HCT116 (cell line): ENCODE measurements at regions not wholly inside any gene's neighbourhood (a gene's known extent, or its start where the extent isn't known, plus 50 kb on each side); places are given as distances from the start of the nearest gene placed in this dataset.

Source experiments
- ATAC-seq: fragments of 200-7000 bp; cut with Tn5 transposase; 2 replicates; pipeline ENCODE4 v1.9.1; 2020; ENCODE audit warnings: mild to moderate bottlenecking, moderate library complexity
- BruUV-seq: library from RNA; stranded (reverse); fragments of 400-500 nt; replicated peaks from 2 replicates; lab custom pipeline; 2021; lab: Mats Ljungman, UMichigan
- CTCF ChIA-PET: fragments of 300-600 bp; sonication (Branson Sonifier 250); formaldehyde crosslinking; loops from one replicate; lab custom pipeline; 2021; ENCODE audit warnings: antibody characterized with exemption; lab: Charles Lee
- POLR2A ChIA-PET: fragments of 300-600, 350-600 bp; sonication (Branson Sonifier 250); formaldehyde crosslinking; loops from one replicate; lab custom pipeline; 2021; ENCODE audit warnings: antibody characterized with exemption; lab: Charles Lee
- RAD21 ChIA-PET, 2 experiments: fragments of 300-600 bp; sonication (Branson Sonifier 250); formaldehyde crosslinking; loops; one replicate each; lab custom pipeline; 2023; ENCODE audit warnings: low total read pairs in 2 of 2; ENCODE audit not compliant: uncharacterized antibody in 2 of 2, unreplicated experiment in 2 of 2, low non-redundant PET in 1 of 2; lab: Charles Lee
- DNase-seq: peaks from one replicate; pipeline ENCODE4 v3.0.0-alpha.2; 2010; ENCODE audit warnings: low read depth, low spot score
- H2AFZ ChIP-seq: fragments of 200-600 bp; shearing (Covaris generic), sonication (generic); 2 replicates; pipeline ENCODE4 v1.6.1; 2017; ENCODE audit warnings: low read depth, mixed run types, mixed read lengths, antibody characterized with exemption, low read length; ENCODE audit not compliant: poor library complexity, severe bottlenecking
- H3K27ac ChIP-seq: 2 replicates; pipeline ENCODE4 v1.5.1; 2012; ENCODE audit warnings: low read depth, low read length
- H3K27me3 ChIP-seq: fragments of 200-600 bp; sonication (generic); 2 replicates; pipeline ENCODE4 v1.6.1; 2016; ENCODE audit warnings: mixed run types, low read length, mixed read lengths; ENCODE audit not compliant: insufficient read depth
- H3K36me3 ChIP-seq, 2 experiments: fragments of 200-500 bp in 1 of 2; fragments of 200-600 bp in 1 of 2; sonication (Bioruptor generic) in 1 of 2; sonication (generic) in 1 of 2; 2 replicates each; pipeline versions ENCODE4 v1.5.1 to v1.6.1; 2014 to 2016; ENCODE audit warnings: low read length in 2 of 2, inconsistent platforms in 1 of 2, mixed read lengths in 1 of 2, mixed run types in 1 of 2; ENCODE audit not compliant: insufficient read depth in 2 of 2, control insufficient read depth in 1 of 2
- H3K4me1 ChIP-seq, 2 experiments: fragments of 200-600 bp in 1 of 2; sonication (generic) in 1 of 2; 2 replicates each; pipeline versions ENCODE4 v1.5.1 to v1.6.1; 2012 to 2017; ENCODE audit warnings: low read length in 2 of 2, inconsistent platforms in 1 of 2, mild to moderate bottlenecking in 1 of 2, mixed read lengths in 1 of 2, mixed run types in 1 of 2, moderate library complexity in 1 of 2; ENCODE audit not compliant: insufficient read depth in 2 of 2, control insufficient read depth in 1 of 2
- H3K4me2 ChIP-seq: fragments of 200-600 bp; sonication (generic); 2 replicates; pipeline ENCODE4 v1.6.1; 2017; ENCODE audit warnings: mixed run types, low read length, mixed read lengths
- H3K4me3 ChIP-seq, 2 experiments: fragments of 200-600 bp in 1 of 2; sonication (generic) in 1 of 2; replicated peaks in 1 of 2; 2 replicates each; pipeline ENCODE4 v1.5.1; 2011 to 2016; ENCODE audit warnings: low read length in 2 of 2, control low read depth in 1 of 2, low read depth in 1 of 2, mild to moderate bottlenecking in 1 of 2, mixed read lengths in 1 of 2, mixed run types in 1 of 2
- H3K79me2 ChIP-seq: fragments of 200-600 bp; sonication (generic); 2 replicates; pipeline ENCODE4 v1.6.1; 2017; ENCODE audit warnings: mild to moderate bottlenecking, mixed run types, low read length, moderate library complexity, mixed read lengths; ENCODE audit not compliant: insufficient read depth
- H3K9ac ChIP-seq: fragments of 200-600 bp; sonication (generic); 2 replicates; pipeline ENCODE4 v1.6.1; 2016; ENCODE audit warnings: low read length, mixed read lengths
- H3K9me2 ChIP-seq: fragments of 200-600 bp; sonication (generic), shearing (Covaris generic); 2 replicates; pipeline ENCODE4 v1.6.1; 2017; ENCODE audit warnings: mixed run types, mild to moderate bottlenecking, moderate library complexity; ENCODE audit not compliant: insufficient read depth
- H3K9me3 ChIP-seq, 2 experiments: fragments of 200-500 bp in 1 of 2; fragments of 200-600 bp in 1 of 2; sonication (Bioruptor generic) in 1 of 2; sonication (generic) in 1 of 2; 2 replicates each; pipeline ENCODE4 v1.6.1; 2014 to 2017; ENCODE audit warnings: low read length in 2 of 2, mixed read lengths in 2 of 2, inconsistent platforms in 1 of 2, low read depth in 1 of 2, mild to moderate bottlenecking in 1 of 2, mixed run types in 1 of 2, moderate library complexity in 1 of 2; ENCODE audit not compliant: control insufficient read depth in 1 of 2, insufficient read depth in 1 of 2
- H4K20me1 ChIP-seq: fragments of 200-600 bp; sonication (generic), shearing (Covaris generic); 2 replicates; pipeline ENCODE4 v1.6.1; 2017; ENCODE audit warnings: mixed run types, mild to moderate bottlenecking, moderate library complexity; ENCODE audit not compliant: insufficient read depth
- CBX3 ChIP-seq: IDR thresholded peaks from 2 replicates; pipeline ENCODE4 v1.6.1; 2012; ENCODE audit warnings: low read depth
- CEBPB ChIP-seq: IDR thresholded peaks from 2 replicates; pipeline ENCODE4 v1.6.1; 2012; ENCODE audit warnings: low read depth
- ELF1 ChIP-seq: IDR thresholded peaks from 2 replicates; pipeline ENCODE4 v1.6.1; 2012; ENCODE audit warnings: low read depth, borderline replicate concordance
- EZH2 ChIP-seq: fragments of 200-600 bp; sonication (generic); IDR thresholded peaks from 2 replicates; pipeline ENCODE4 v1.6.1; 2017; ENCODE audit warnings: antibody characterized with exemption, mixed run types
- FOSL1 ChIP-seq: IDR thresholded peaks from 2 replicates; pipeline ENCODE4 v1.6.1; 2012; ENCODE audit warnings: low read depth
- JUND ChIP-seq: IDR thresholded peaks from 2 replicates; pipeline ENCODE4 v1.6.1; 2012
- POLR2A ChIP-seq: IDR thresholded peaks from 2 replicates; pipeline ENCODE4 v1.7.0; 2011; ENCODE audit warnings: borderline replicate concordance; ENCODE audit not compliant: insufficient read depth, insufficient read length; ENCODE audit errors: extremely low read depth
- RAD21 ChIP-seq: IDR thresholded peaks from 2 replicates; pipeline ENCODE4 v1.6.1; 2012; ENCODE audit warnings: low read depth, mild to moderate bottlenecking
- SIN3A ChIP-seq: IDR thresholded peaks from 2 replicates; pipeline ENCODE4 v1.6.1; 2012; ENCODE audit warnings: low read depth
- SRF ChIP-seq: IDR thresholded peaks from 2 replicates; pipeline ENCODE4 v1.6.1; 2012; ENCODE audit warnings: low read depth
- TCF7L2 ChIP-seq: IDR thresholded peaks from 2 replicates; pipeline ENCODE4 v1.7.0; 2011; ENCODE audit warnings: borderline replicate concordance, inconsistent platforms; ENCODE audit not compliant: insufficient read depth, insufficient read length; ENCODE audit errors: extremely low read depth
- YY1 ChIP-seq: IDR thresholded peaks from 2 replicates; pipeline ENCODE4 v1.6.1; 2011; ENCODE audit warnings: low read length, low read depth, moderate library complexity, mild to moderate bottlenecking; ENCODE audit not compliant: insufficient replicate concordance; ENCODE audit errors: extremely low read depth
- ZFX ChIP-seq: fragments of 450-650 bp; IDR thresholded peaks from 2 replicates; pipeline ENCODE4 v1.6.1; 2017
- ZNF274 ChIP-seq: fragments of 200-500 bp; sonication (Bioruptor generic); IDR thresholded peaks from 2 replicates; pipeline ENCODE4 v1.6.1; 2014; ENCODE audit warnings: mild to moderate bottlenecking, low read depth, low read length, inconsistent platforms
- intact Hi-C: fragments of 100-400 bp; cut with micrococcal nuclease; formaldehyde crosslinking; loops from 2 replicates; pipeline ENCODE4 v1.10.0; 2022
- TF ChIP-seq, protein P1 (sequence below): IDR thresholded peaks from 2 replicates; pipeline ENCODE4 v1.6.1; 2011; ENCODE audit warnings: mild to moderate bottlenecking, low read length, moderate library complexity; ENCODE audit not compliant: insufficient replicate concordance; ENCODE audit errors: extremely low read depth
- TF ChIP-seq, protein P2 (sequence below), 3 experiments: fragments of 200-600 bp in 1 of 3; sonication (generic) in 1 of 3; IDR thresholded peaks in 2 of 3; conservative IDR thresholded peaks in 1 of 3; 2 replicates each; pipeline ENCODE4 v1.5.1; 2012 to 2017; ENCODE audit warnings: low read depth in 2 of 3, low read length in 2 of 3, antibody characterized with exemption in 1 of 3, borderline replicate concordance in 1 of 3, control low read depth in 1 of 3, mild to moderate bottlenecking in 1 of 3, mixed read lengths in 1 of 3, mixed run types in 1 of 3, moderate library complexity in 1 of 3; ENCODE audit not compliant: insufficient read depth in 1 of 3
- TF ChIP-seq, protein P3 (sequence below): IDR thresholded peaks from 2 replicates; pipeline ENCODE4 v1.6.1; 2012; ENCODE audit warnings: low read depth

DNA sequence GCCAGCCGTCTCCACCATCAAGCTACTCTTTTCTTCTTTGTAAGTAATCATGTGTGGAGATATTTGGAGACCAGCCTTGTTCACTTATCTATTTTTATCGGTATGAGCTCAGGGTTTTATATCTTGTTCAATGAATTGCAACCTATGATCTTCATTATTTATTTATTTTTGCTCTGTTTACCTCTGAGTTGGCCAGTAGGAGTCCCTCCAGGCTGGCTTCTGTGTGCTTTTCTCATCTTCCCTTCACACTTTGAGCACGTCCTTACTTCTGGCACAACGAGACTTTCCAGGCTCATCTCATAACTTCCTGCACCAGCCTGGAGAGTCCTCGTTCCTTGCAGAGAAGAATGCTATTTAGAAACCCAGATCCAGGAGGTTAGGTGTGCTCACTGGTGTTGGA is 375.8 kb upstream of the PODXL start:
- ChIA-PET RAD21 (no interaction called here), POLR2A (no interaction called here)
- Histone ChIP-seq H3K9me2 (no peaks in the 10 kb centered on the region), H3K27ac (no peak overlapping the region), H3K4me1 (no peaks in the 10 kb centered on the region), H3K79me2 (no peaks in the 10 kb centered on the region)
- no TSS peak for BruUV-seq
- no peak for TF ChIP-seq ZFX
- no peak for TF ChIP-seq POLR2A
- no peak for TF ChIP-seq FOSL1
- no peak for TF ChIP-seq YY1
- no peak for TF ChIP-seq ELF1
- TF ChIP-seq, protein P1, sequence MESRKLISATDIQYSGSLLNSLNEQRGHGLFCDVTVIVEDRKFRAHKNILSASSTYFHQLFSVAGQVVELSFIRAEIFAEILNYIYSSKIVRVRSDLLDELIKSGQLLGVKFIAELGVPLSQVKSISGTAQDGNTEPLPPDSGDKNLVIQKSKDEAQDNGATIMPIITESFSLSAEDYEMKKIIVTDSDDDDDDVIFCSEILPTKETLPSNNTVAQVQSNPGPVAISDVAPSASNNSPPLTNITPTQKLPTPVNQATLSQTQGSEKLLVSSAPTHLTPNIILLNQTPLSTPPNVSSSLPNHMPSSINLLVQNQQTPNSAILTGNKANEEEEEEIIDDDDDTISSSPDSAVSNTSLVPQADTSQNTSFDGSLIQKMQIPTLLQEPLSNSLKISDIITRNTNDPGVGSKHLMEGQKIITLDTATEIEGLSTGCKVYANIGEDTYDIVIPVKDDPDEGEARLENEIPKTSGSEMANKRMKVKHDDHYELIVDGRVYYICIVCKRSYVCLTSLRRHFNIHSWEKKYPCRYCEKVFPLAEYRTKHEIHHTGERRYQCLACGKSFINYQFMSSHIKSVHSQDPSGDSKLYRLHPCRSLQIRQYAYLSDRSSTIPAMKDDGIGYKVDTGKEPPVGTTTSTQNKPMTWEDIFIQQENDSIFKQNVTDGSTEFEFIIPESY, result no peak
- TF ChIP-seq EZH2, result no peak
- no peak for TF ChIP-seq CEBPB
- no peak for TF ChIP-seq SRF
- no peak for TF ChIP-seq CBX3
- TF ChIP-seq ZNF274, result no peak
- no peak for TF ChIP-seq JUND
- no peak for TF ChIP-seq TCF7L2
- TF ChIP-seq, protein P2, sequence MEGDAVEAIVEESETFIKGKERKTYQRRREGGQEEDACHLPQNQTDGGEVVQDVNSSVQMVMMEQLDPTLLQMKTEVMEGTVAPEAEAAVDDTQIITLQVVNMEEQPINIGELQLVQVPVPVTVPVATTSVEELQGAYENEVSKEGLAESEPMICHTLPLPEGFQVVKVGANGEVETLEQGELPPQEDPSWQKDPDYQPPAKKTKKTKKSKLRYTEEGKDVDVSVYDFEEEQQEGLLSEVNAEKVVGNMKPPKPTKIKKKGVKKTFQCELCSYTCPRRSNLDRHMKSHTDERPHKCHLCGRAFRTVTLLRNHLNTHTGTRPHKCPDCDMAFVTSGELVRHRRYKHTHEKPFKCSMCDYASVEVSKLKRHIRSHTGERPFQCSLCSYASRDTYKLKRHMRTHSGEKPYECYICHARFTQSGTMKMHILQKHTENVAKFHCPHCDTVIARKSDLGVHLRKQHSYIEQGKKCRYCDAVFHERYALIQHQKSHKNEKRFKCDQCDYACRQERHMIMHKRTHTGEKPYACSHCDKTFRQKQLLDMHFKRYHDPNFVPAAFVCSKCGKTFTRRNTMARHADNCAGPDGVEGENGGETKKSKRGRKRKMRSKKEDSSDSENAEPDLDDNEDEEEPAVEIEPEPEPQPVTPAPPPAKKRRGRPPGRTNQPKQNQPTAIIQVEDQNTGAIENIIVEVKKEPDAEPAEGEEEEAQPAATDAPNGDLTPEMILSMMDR (IDR thresholded peaks at IDR 0.05 in 2 of 3, conservative IDR thresholded peaks at IDR 0.05 in 1 of 3; ENCODE audit: borderline replicate concordance in 1 of 3, insufficient read depth in 1 of 3, low read depth in 2 of 3, low read length in 2 of 3), result peak in 1 of 3 experiments; percentile 29; a peak in 2 of 6 replicates
- TF ChIP-seq SIN3A, result no peak
- TF ChIP-seq RAD21, result 0 out of 2 replicates have a peak, but pooled peaks have one; percentile 25
- TF ChIP-seq, protein P3, sequence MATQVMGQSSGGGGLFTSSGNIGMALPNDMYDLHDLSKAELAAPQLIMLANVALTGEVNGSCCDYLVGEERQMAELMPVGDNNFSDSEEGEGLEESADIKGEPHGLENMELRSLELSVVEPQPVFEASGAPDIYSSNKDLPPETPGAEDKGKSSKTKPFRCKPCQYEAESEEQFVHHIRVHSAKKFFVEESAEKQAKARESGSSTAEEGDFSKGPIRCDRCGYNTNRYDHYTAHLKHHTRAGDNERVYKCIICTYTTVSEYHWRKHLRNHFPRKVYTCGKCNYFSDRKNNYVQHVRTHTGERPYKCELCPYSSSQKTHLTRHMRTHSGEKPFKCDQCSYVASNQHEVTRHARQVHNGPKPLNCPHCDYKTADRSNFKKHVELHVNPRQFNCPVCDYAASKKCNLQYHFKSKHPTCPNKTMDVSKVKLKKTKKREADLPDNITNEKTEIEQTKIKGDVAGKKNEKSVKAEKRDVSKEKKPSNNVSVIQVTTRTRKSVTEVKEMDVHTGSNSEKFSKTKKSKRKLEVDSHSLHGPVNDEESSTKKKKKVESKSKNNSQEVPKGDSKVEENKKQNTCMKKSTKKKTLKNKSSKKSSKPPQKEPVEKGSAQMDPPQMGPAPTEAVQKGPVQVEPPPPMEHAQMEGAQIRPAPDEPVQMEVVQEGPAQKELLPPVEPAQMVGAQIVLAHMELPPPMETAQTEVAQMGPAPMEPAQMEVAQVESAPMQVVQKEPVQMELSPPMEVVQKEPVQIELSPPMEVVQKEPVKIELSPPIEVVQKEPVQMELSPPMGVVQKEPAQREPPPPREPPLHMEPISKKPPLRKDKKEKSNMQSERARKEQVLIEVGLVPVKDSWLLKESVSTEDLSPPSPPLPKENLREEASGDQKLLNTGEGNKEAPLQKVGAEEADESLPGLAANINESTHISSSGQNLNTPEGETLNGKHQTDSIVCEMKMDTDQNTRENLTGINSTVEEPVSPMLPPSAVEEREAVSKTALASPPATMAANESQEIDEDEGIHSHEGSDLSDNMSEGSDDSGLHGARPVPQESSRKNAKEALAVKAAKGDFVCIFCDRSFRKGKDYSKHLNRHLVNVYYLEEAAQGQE, result no peak
- TF ChIP-seq, all 23 proteins: peak for 2
- ATAC-seq (no peak), DNase-seq (no peak)
- no peaks in the 10 kb centered on the region for H3K9me3 ChIP-seq
- intact Hi-C loops, result no loop called here
- H3K36me3 ChIP-seq, result no peaks in the 10 kb centered on the region
- no peak overlapping the region for H2AFZ ChIP-seq
- no peak overlapping the region for H3K9ac ChIP-seq
- H4K20me1 ChIP-seq, result no peaks in the 10 kb centered on the region
- H3K4me2 ChIP-seq, result no peak overlapping the region
- no peak overlapping the region for H3K4me3 ChIP-seq
- H3K27me3 ChIP-seq, result peaks cover 73% of the 10 kb centered on the region
- CTCF ChIA-PET, result interaction anchor here (0.9 to 1.2 kb wide), 2 partner anchors 9 to 13 kb away, joined by 3 to 4 read pairs; no protein-coding TSS in a partner anchor
